Effector CD4-positive, alpha-beta T cell (primary cell): ENCODE measurements at regions not wholly inside any gene's neighbourhood (a gene's known extent, or its start where the extent isn't known, plus 50 kb on each side); places are given as distances from the start of the nearest gene placed in this dataset.

Experiments
- DNase-seq: peaks from one replicate; pipeline ENCODE4 v3.0.0-alpha.2; 2020

- DNase-seq = no peak
These were observed 162.4 kb upstream of the NABP1 start for GRCh38 chr2:191515551-191515950.

- no peak for DNase-seq
These were observed 161.7 kb upstream of the NABP1 start for GRCh38 chr2:191516260-191516659.

- DNase-seq = no peak
These were observed 156.2 kb upstream of the NABP1 start for GRCh38 chr2:191521608-191522208.

GRCh38 chr2:191522478-191523120 lies 155.3 kb upstream of the NABP1 start:
- DNase-seq = no peak

- DNase-seq = no peak
These were observed 151.8 kb upstream of the NABP1 start for GRCh38 chr2:191526091-191526490.

GRCh38 chr2:191526536-191526935 lies 151.4 kb upstream of the NABP1 start:
- no peak for DNase-seq

GRCh38 chr2:191526953-191527556 lies 150.9 kb upstream of the NABP1 start:
- DNase-seq = no peak

GRCh38 chr2:191530618-191531017 lies 147.3 kb upstream of the NABP1 start:
- DNase-seq = no peak

- DNase-seq = no peak
These were observed 144.2 kb upstream of the NABP1 start for GRCh38 chr2:191533693-191534180.

GRCh38 chr2:191537921-191538320 lies 140.0 kb upstream of the NABP1 start:
- DNase-seq = no peak

GRCh38 chr2:191538334-191538903 lies 139.5 kb upstream of the NABP1 start:
- no peak for DNase-seq

- DNase-seq = no peak
These were observed 138.9 kb upstream of the NABP1 start for GRCh38 chr2:191539068-191539467.

- DNase-seq = no peak
These were observed 137.3 kb upstream of the NABP1 start for GRCh38 chr2:191540681-191541080.

- DNase-seq = no peak
These were observed 134.2 kb upstream of the NABP1 start for GRCh38 chr2:191543708-191544107.

- DNase-seq = no peak
These were observed 133.4 kb upstream of the NABP1 start for GRCh38 chr2:191544461-191545062.

- no peak for DNase-seq
These were observed 132.6 kb upstream of the NABP1 start for GRCh38 chr2:191545361-191545760.

GRCh38 chr2:191552066-191552465 lies 125.9 kb upstream of the NABP1 start:
- no peak for DNase-seq

- DNase-seq = no peak
These were observed 123.7 kb upstream of the NABP1 start for GRCh38 chr2:191554240-191554639.

- DNase-seq = peak; percentile 78
These were observed 122.7 kb upstream of the NABP1 start for GRCh38 chr2:191555092-191555742.

- no peak for DNase-seq
These were observed 121.5 kb upstream of the NABP1 start for GRCh38 chr2:191556463-191556862.

- no peak for DNase-seq
These were observed 120.1 kb upstream of the NABP1 start for GRCh38 chr2:191557841-191558240.

- no peak for DNase-seq
These were observed 118.4 kb upstream of the NABP1 start for GRCh38 chr2:191559569-191559968.

- DNase-seq = no peak
These were observed 117.4 kb upstream of the NABP1 start for GRCh38 chr2:191560411-191560980.
